NCI-H1417 (cell line): ENCODE measurements at regions not wholly inside any gene's neighbourhood (a gene's known extent, or its start where the extent isn't known, plus 50 kb on each side); places are given as distances from the start of the nearest gene placed in this dataset.
A peak's percentile ranks its signal among the peaks of the same experiment; 100 is the strongest.
"Not testable (repeated sequence)": the region's sequence is repeated elsewhere in the genome, so short reads cannot be mapped to it uniquely, and the experiment has no call there.

Experiments
- DNase-seq, 3 experiments: peaks; one replicate each; lab custom pipeline; 2025; lab: John Stamatoyannopoulos, UW

DNA sequence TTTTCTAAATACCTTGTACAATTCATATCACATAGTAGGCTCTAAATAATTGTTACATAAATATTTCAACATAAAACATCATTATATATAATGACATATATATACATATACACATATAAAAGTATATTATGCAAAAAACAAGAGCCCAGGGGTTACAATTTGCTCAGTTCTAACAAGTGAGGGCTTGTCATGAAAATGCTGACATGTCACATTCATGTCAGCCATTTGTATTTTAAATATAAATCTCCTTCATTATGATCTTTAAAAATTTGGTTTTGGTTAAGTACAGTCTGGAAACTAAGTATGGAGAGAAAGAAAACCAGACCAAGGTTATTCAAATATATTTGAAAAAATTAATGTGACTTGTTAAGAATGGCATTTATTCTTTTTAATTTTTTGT is 2745.4 kb downstream of the PCDH7 start:
- DNase-seq = no peak

DNA sequence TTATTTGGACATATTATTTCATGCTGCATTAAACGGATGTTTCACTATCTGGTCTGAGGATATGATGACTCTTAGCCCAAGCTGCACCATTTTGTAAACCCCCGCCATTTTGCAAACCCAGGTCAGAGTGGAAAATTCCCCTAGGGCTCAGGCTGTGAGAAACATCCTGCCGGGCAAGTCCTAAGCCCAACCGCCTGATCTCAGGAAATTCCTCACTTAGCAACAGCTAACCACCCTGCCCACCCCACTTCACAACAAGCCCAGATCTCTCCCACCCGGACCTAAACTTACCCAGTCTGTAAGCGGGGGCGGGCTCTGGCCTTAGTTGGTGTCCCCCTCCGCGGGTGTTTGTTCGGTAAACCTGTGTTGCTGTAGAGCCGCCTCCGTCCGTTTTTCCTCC is 2747.1 kb downstream of the PCDH7 start:
- no peak for DNase-seq

- no peak for DNase-seq
These were observed 2750.6 kb downstream of the PCDH7 start for GRCh38 chr4:33470805-33471204.

- peak in 2 of 3 experiments; percentile 8 to 72 for DNase-seq
These were observed 2757.5 kb downstream of the PCDH7 start for GRCh38 chr4:33477715-33478114.

- DNase-seq = no peak
These were observed 2761.5 kb downstream of the ARAP2 start for GRCh38 chr4:33482773-33483172.

DNA sequence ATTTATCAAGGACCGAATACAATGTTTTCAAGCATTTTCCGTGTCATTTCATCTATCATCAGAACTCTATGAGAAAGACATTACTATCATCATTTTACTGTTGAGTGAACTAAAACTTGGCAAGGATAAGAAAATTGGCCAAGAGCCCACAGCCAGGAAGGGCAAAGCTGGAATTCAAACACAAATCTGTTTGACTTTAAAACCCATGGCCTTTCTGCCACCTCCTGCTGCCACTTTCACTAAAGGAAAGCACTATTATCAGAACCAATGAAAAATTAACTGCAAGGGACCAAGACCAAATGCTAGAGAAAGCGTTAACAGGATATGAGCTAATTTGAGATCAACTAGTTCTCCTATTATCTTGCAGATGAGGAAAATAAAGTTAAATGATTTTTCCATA is 2759.2 kb downstream of the ARAP2 start:
- DNase-seq = no peak

GRCh38 chr4:33493231-33493630 is 2751.1 kb downstream of the ARAP2 start:
- no peak for DNase-seq

- DNase-seq = peak in 1 of 3 experiments; percentile 25
These were observed 2750.2 kb downstream of the ARAP2 start for GRCh38 chr4:33494150-33494549.

GRCh38 chr4:33501587-33501986 is 2742.7 kb downstream of the ARAP2 start:
- not testable (repeated sequence) for DNase-seq

GRCh38 chr4:33512397-33512796 is 2731.9 kb downstream of the ARAP2 start:
- DNase-seq = no peak

GRCh38 chr4:33518856-33519255 is 2725.5 kb downstream of the ARAP2 start:
- DNase-seq = no peak

DNA sequence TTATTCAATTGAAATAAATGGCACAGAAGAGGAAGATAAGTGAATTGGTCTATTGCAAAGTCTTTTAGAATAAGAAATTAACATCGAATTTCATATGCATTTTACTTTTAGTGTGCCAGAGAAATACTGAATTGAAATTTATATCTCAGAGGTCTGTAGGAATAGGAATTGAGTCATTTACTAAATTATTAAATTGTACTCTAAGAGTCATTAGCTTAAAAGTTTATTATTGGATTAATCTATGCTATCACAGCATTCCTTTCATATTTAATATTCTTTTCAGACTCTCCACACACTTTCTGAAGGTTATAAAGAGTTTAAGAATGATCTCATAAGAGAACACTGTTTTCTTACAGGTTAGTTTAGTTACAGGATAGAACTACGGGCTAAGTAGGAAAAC is 2711.5 kb downstream of the ARAP2 start:
- no peak for DNase-seq

DNA sequence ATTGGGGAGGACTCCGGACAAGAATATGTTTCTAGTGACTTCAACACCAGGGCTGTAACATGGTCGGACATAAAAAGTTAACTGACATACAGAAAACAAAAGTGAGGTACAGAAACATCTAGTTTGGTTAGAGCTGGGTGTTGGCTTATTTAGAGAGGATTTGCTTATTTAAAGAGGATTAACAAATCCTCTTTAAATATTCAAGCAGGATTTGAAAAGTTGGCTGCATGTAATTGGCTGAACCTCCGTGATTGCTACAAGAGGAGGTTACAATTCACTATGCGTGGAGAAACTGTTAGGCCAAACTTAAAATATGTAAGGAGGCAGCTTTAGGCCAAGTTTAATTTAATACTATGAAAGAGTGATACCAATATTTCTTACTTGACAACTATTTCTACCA is 2707.4 kb downstream of the ARAP2 start:
- DNase-seq = no peak

- no peak for DNase-seq
These were observed 2706.8 kb downstream of the ARAP2 start for GRCh38 chr4:33537527-33537926.

DNA sequence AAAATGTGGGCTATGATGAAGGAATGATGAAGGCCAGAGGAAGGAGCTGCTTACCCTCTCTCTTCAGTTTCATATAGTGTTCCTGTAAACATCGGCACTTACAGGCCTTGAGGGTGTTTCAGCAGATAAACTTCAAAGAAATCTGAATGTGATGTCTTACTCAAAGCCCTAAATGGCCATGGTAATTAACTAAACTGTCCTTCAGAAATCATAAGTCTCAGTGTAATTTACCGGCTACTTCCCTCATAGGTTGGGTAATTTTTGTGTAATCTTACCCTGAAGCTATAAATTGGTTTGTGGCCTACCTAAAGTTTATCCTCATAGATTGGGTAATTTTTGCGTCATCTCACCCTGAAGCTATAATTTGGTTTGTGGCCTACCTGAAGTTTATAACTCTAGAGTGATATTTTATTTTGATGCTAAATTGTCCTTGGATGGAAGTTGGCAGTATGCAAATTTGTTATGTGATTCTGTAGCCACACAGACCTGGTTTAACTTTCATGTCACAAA is 2700.3 kb downstream of the ARAP2 start:
- no peak for DNase-seq

- no peak for DNase-seq
These were observed 2693.1 kb downstream of the ARAP2 start for GRCh38 chr4:33551244-33551643.

- DNase-seq = no peak
These were observed 2683.1 kb downstream of the ARAP2 start for GRCh38 chr4:33561259-33561658.

DNA sequence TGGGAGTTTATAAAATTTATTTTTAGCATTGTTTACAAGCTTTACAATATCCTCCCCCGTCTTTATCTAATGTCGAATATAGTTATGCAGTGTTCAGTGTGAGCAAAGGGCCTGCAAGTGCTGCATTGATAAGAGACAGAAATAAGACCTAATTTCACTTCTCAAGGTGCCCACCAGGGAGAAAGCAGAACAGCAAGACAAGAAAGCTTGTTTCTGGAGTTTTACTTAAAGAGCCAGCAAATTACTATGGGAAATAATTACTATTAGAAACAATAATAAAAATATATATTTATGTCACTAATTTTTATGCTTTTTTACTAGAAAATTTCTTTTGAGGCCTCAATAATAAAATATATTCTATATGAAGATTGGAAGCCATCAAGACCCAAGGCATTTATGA is 2677.7 kb downstream of the ARAP2 start:
- no peak for DNase-seq

- no peak for DNase-seq
These were observed 2666.5 kb downstream of the ARAP2 start for GRCh38 chr4:33577791-33578190.

GRCh38 chr4:33579951-33580350 is 2664.4 kb downstream of the ARAP2 start:
- DNase-seq = no peak

- DNase-seq = no peak
These were observed 2651.6 kb downstream of the ARAP2 start for GRCh38 chr4:33592701-33593100.

- no peak for DNase-seq
These were observed 2637.4 kb downstream of the ARAP2 start for GRCh38 chr4:33606951-33607350.

- DNase-seq = no peak
These were observed 2628.2 kb downstream of the ARAP2 start for GRCh38 chr4:33616121-33616520.

DNA sequence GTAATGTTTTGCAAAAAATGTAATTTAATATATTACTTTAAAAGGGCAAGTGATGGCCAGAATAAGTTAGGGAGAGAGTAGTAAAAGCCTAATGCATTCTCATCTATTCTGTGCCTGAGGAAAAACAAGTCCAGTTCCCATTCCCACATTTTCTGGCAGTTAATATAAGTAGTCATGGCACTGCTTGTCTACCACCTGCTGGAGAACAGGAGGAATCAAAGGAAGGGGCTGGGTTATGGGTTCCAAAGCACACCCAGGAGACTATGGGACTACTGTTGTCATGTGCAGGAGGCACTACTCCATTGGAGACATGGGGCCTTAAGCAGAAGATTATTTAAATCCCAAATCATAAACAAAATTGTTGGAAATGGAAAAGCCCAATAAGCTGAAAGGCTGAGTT is 2618.6 kb downstream of the ARAP2 start:
- peak in 1 of 3 experiments; percentile 12 for DNase-seq

DNA sequence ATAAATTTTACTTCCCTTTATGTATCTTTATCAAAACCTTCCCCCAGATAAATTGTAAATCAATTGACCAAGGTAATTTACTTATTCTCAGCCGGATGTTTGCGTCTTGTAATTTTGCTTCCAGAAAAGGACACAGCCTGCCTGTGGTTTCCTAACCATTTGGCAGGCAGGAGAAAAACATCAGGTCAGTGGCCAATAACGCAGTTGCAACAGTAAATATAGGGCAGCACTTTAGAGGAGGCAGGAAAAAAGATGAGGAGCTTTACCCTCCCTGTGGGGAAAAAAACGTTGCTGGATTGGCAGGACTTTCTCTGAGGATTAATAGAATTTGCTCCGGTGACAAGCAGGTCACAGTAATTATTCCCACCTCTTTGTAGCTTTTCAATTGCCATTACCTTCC is 2618.1 kb downstream of the ARAP2 start:
- no peak for DNase-seq
